ENCODE measurements at regions not wholly inside any gene's neighbourhood (a gene's known extent, or its start where the extent isn't known, plus 50 kb on each side); places are given as distances from the start of the nearest gene placed in this dataset.

DNA sequence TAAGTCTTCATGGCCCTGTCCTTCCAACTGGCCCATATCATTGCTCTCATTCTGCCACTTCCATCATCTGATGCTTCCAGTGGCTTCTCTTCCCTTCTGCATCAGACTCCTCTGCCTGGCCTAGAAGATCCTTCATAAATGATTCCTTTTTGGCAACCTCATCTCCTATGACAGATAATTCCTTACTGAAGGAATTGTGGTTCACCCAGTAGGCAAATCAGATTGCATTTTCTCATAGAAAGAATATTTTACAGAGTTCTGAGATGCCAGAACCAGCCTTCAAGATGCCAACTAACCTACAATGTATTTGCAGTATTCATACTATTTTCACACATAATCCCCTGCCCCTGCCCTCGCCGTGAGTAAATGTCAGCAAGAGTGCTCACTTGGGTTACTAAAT is 423.0 kb upstream of the TGFBR2 start:
- no peak for TF ChIP-seq EZH2 (IDR thresholded peaks at IDR 0.05; ENCODE audit: low read length)
- TF ChIP-seq, protein P1, sequence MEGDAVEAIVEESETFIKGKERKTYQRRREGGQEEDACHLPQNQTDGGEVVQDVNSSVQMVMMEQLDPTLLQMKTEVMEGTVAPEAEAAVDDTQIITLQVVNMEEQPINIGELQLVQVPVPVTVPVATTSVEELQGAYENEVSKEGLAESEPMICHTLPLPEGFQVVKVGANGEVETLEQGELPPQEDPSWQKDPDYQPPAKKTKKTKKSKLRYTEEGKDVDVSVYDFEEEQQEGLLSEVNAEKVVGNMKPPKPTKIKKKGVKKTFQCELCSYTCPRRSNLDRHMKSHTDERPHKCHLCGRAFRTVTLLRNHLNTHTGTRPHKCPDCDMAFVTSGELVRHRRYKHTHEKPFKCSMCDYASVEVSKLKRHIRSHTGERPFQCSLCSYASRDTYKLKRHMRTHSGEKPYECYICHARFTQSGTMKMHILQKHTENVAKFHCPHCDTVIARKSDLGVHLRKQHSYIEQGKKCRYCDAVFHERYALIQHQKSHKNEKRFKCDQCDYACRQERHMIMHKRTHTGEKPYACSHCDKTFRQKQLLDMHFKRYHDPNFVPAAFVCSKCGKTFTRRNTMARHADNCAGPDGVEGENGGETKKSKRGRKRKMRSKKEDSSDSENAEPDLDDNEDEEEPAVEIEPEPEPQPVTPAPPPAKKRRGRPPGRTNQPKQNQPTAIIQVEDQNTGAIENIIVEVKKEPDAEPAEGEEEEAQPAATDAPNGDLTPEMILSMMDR (optimal IDR thresholded peaks at IDR 0.05 in 1 of 3, IDR thresholded peaks at IDR 0.05 in 1 of 3, conservative IDR thresholded peaks at IDR 0.05 in 1 of 3; ENCODE audit: extremely low read depth in 1 of 3, insufficient read depth in 2 of 3, low read length in 3 of 3): no peak
- Histone ChIP-seq H4K20me1 (ENCODE audit: control insufficient read depth, extremely low read depth, insufficient read depth, low read length) (no peaks in the 10 kb centered on the region), H3K4me1 (ENCODE audit: control insufficient read depth, extremely low read depth, insufficient read depth, low read length) (peaks cover under 1% of the 10 kb centered on the region), H3K9ac (ENCODE audit: control insufficient read depth, extremely low read depth, insufficient read depth, low read length) (no peak overlapping the region), H3K9me3 (ENCODE audit: control insufficient read depth, low read depth, low read length) (no peaks in the 10 kb centered on the region), H3K9me1 (ENCODE audit: control insufficient read depth, extremely low read depth, insufficient read depth, low read length) (no peaks in the 10 kb centered on the region), H3K4me3 (ENCODE audit: control insufficient read depth in 2 of 3, extremely low read depth in 1 of 3, insufficient read depth in 2 of 3, low read depth in 1 of 3, low read length in 3 of 3) (no peak overlapping the region), H3K27ac (ENCODE audit: control insufficient read depth, insufficient read depth, low read length) (no peak overlapping the region), H3K36me3 (ENCODE audit: control insufficient read depth in 2 of 2, extremely low read depth in 1 of 2, insufficient read depth in 2 of 2, low read length in 2 of 2) (no peaks in the 10 kb centered on the region), H3K4me2 (ENCODE audit: control insufficient read depth, extremely low read depth, insufficient read depth, low read depth, low read length) (no peak overlapping the region), H3K27me3 (ENCODE audit: control insufficient read depth, extremely low read depth, insufficient read depth, low read length) (no peaks in the 10 kb centered on the region), H3K79me2 (ENCODE audit: control insufficient read depth, insufficient read depth, low read length) (no peaks in the 10 kb centered on the region), H2AFZ (ENCODE audit: control insufficient read depth, low read length) (no peak overlapping the region)
- dilution Hi-C loops (cut with MboI; ENCODE audit: extremely low pct_ligation_motif_present, low sequenced_read_pairs): no loop called here
- FAIRE-seq (no peak), DNase-seq (ENCODE audit: low read depth, low spot score) (no peak)

DNA sequence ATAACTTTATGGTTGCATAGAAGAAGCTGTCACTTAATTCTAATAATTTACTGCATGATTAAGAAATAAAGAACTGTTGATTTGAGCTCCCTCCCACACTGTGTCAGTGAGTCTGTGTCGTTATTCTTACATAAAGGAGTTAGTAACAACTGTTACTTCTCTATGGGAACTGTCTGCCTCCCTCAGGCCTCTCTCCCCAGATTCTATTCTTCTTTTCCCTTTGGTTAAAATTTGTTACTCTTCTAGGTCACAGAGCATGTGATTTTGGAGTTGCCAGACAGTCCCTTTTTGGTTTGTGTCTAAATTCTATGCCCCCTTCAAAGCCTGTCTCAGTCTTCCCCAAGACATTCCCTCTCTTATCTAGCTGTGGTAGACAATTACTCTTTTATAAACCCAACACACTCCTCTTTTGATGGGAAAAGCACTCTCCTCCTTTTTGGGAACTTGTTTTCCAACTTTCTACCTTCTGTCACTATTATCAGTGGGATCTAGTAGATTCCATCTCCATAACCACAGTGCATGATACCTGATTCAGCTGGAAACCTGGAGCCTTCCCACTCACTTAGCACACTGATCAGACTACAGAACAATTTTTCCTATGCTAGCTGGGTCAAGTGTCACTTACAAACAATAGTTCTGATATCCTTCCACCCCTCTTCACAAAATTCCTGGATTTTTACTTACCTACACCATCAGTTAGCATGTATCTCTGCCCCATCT is 422.1 kb upstream of the TGFBR2 start:
- H3K4me3 ChIP-seq (ENCODE audit: control insufficient read depth in 2 of 3, extremely low read depth in 1 of 3, insufficient read depth in 2 of 3, low read depth in 1 of 3, low read length in 3 of 3): no peak overlapping the region

More for the DNA sequence above, 422.1 kb upstream of the TGFBR2 start:
- no peak overlapping the region for H2AFZ ChIP-seq (ENCODE audit: control insufficient read depth, low read length)
- H3K9me3 ChIP-seq (ENCODE audit: control insufficient read depth, low read depth, low read length): no peaks in the 10 kb centered on the region
- H4K20me1 ChIP-seq (ENCODE audit: control insufficient read depth, extremely low read depth, insufficient read depth, low read length): no peaks in the 10 kb centered on the region
- H3K27me3 ChIP-seq (ENCODE audit: control insufficient read depth, extremely low read depth, insufficient read depth, low read length): no peaks in the 10 kb centered on the region
- no peak overlapping the region for H3K9ac ChIP-seq (ENCODE audit: control insufficient read depth, extremely low read depth, insufficient read depth, low read length)
- no peak overlapping the region for H3K4me2 ChIP-seq (ENCODE audit: control insufficient read depth, extremely low read depth, insufficient read depth, low read depth, low read length)
- dilution Hi-C loops (cut with MboI; ENCODE audit: extremely low pct_ligation_motif_present, low sequenced_read_pairs): no loop called here
- no peak for DNase-seq (ENCODE audit: low read depth, low spot score)
- no peak overlapping the region for H3K27ac ChIP-seq (ENCODE audit: control insufficient read depth, insufficient read depth, low read length)
- peaks cover 8% of the 10 kb centered on the region for H3K4me1 ChIP-seq (ENCODE audit: control insufficient read depth, extremely low read depth, insufficient read depth, low read length)
- no peaks in the 10 kb centered on the region for H3K36me3 ChIP-seq (ENCODE audit: control insufficient read depth in 2 of 2, extremely low read depth in 1 of 2, insufficient read depth in 2 of 2, low read length in 2 of 2)
- no peak for TF ChIP-seq EZH2 (IDR thresholded peaks at IDR 0.05; ENCODE audit: low read length)
- TF ChIP-seq, protein P1 (optimal IDR thresholded peaks at IDR 0.05 in 1 of 3, IDR thresholded peaks at IDR 0.05 in 1 of 3, conservative IDR thresholded peaks at IDR 0.05 in 1 of 3; ENCODE audit: extremely low read depth in 1 of 3, insufficient read depth in 2 of 3, low read length in 3 of 3): no peak
- FAIRE-seq: no peak
- H3K9me1 ChIP-seq (ENCODE audit: control insufficient read depth, extremely low read depth, insufficient read depth, low read length): no peaks in the 10 kb centered on the region
- H3K79me2 ChIP-seq (ENCODE audit: control insufficient read depth, insufficient read depth, low read length): no peaks in the 10 kb centered on the region
